LNCAP (cell line): ENCODE measurements at regions not wholly inside any gene's neighbourhood (a gene's known extent, or its start where the extent isn't known, plus 50 kb on each side); places are given as distances from the start of the nearest gene placed in this dataset.

Experiments
- TF ChIP-seq, protein P1 (sequence below): fragments of 450-650 bp; IDR thresholded peaks from 2 replicates; pipeline ENCODE4 v1.5.1; 2017; ENCODE audit warnings: mild to moderate bottlenecking

DNA sequence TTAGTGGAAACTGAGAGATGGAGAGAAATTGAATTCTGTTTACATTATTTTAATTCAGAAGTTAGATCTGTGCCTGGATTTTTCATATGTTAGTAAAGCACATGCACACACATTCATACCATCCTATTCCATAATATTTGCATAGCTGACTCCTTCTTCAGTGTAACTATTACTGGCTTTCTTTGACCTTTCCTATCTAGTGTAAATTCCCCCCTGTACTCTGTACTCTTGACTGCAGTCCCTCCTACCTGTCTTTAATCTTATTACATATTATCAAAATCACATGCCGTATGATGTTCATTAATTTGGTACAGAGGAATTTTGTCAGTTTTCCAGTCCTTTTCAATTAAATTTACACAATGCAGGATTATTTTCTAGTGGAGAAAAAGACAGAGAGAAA lies 417.0 kb upstream of the SOX5 start:
- TF ChIP-seq, protein P1, sequence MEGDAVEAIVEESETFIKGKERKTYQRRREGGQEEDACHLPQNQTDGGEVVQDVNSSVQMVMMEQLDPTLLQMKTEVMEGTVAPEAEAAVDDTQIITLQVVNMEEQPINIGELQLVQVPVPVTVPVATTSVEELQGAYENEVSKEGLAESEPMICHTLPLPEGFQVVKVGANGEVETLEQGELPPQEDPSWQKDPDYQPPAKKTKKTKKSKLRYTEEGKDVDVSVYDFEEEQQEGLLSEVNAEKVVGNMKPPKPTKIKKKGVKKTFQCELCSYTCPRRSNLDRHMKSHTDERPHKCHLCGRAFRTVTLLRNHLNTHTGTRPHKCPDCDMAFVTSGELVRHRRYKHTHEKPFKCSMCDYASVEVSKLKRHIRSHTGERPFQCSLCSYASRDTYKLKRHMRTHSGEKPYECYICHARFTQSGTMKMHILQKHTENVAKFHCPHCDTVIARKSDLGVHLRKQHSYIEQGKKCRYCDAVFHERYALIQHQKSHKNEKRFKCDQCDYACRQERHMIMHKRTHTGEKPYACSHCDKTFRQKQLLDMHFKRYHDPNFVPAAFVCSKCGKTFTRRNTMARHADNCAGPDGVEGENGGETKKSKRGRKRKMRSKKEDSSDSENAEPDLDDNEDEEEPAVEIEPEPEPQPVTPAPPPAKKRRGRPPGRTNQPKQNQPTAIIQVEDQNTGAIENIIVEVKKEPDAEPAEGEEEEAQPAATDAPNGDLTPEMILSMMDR = no peak

- TF ChIP-seq, protein P1 = no peak
Measured at GRCh38 chr12:24364921-24365320, 415.5 kb upstream of the SOX5 start.

DNA sequence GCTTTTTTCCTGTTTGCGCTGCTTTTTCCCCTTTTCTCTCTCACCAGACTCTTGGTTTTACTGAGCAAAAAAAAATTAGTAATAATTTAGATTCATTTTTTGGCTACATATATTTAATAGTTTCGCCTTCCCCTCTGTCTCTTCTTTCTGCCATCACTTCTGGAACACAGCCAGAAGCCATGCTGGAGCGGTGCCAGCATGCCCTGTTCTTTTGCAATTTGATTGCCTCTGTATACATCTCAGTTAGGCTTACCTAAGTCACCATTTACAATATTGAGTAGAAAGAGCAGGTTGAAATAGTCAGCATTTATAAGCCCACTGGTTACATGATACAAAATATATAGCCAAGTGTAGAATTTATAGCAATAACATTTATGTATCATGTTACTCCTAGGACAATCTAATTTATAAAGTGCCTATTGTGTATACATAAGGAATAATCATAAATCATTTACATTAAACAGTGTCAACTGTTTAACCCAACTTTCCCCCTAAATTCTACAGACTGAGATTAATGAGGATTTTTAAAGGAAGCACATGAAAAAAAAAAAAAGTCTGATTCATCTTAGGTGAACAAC lies 413.8 kb upstream of the SOX5 start:
- TF ChIP-seq, protein P1 = no peak

DNA sequence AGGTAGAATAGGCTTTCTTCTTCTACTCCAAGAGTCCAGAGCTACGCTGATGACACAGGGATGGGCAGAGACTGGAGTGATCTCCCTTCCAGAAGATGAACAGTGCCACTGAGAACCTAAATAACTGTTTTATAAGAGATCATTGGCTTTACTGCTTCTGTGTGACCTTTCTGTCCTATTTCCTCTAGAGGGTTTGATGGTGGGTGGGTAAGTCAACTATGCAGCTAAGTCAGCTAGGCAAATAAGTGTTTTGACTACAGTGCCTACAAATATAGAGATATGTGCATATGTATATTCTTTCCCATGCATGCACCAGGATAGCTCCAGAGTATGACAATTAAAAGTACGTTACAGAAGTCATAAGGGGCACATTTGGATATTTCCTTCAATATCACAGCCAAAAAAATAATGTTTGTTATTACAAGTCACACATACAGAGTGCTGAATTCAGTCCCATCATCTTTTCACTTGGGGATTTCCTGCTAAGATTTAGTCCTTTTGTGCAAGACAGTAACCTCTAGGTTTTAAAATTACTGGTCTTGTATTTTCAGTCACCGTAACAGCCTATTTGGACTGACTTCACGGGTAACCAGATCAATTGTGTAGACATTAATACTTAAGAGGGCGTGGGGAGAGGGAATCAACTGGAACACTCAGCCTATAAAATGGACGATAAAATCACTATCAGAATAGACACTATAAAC lies 412.6 kb upstream of the SOX5 start:
- TF ChIP-seq, protein P1 = no peak

DNA sequence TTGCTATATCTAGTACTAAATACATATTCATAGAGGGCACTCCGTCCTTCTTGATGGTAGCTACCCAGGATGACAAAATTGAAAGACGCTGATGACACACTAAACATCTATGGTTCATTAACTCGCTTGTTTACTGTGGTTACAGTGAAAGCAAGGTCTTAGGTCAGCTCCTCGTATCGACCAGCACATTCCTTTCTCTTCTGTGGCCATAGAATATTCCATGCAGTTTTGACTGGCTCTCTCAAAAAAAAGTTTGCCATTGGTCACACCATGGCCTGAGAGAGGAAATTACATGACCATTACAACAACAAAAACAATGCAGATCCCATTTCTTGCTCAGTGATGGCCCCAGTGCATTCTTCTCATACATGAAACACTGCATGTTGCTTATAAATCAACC lies 411.4 kb upstream of the SOX5 start:
- TF ChIP-seq, protein P1 = no peak

DNA sequence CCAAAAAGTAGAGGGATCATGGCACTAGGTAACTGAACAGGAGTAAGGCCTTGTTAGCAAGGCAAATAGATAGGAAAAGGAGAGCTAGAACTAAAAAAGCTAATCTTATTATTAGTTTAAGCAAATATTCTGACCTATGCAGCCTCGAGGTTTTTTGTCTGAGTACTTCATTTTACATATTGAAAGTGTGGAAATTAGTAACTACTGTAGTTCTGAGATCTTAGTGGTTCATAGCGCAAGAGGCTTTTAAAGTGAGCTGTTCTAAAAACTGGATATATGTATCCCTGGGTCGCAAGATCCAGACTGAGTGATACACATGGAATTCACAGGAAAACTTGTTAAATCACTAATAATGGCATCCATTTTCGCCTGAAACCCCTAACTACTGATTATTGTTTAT lies 411.0 kb upstream of the SOX5 start:
- TF ChIP-seq, protein P1 = no peak

DNA sequence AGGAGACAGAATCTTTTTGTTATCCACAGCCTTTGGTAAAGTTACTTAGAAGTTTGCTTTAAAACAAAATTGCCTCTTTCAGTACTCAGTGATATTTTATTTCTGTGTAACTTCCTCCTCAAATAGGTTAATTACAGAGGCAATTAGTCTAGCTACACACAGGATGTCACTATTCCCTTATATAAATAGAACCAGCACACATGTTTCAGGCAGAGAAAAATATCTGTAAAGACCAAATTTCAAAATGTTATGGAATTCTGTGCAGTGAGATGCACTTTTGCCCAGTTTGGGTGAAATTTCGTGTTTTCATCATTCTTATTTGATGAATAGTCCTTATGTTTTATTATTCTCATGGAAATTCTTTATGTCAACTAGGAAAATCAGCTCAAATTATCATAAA lies 410.6 kb upstream of the SOX5 start:
- TF ChIP-seq, protein P1 = no peak

DNA sequence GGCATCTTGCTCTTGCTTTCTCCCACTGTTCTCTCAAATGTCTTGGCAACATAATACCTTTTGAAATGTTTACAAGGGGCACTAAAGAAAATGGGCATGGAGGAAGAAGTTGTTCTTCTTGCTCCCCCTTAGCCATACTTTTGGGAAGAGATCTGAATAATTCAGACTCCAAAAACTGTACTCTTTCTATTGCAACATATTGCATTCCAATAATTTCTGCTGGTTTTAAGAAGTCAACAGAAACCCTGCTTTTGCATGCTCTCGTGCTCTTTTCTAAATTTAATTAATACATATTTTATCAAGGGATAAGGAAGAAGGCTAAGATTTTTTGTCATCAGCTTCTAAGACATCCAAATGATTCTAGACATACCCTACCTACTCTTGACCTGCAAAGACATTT lies 409.9 kb upstream of the SOX5 start:
- TF ChIP-seq, protein P1 = no peak
